ENCODE measurements at regions not wholly inside any gene's neighbourhood (a gene's known extent, or its start where the extent isn't known, plus 50 kb on each side); places are given as distances from the start of the nearest gene placed in this dataset.
"Not testable (repeated sequence)": the region's sequence is repeated elsewhere in the genome, so short reads cannot be mapped to it uniquely, and the experiment has no call there.

DNA sequence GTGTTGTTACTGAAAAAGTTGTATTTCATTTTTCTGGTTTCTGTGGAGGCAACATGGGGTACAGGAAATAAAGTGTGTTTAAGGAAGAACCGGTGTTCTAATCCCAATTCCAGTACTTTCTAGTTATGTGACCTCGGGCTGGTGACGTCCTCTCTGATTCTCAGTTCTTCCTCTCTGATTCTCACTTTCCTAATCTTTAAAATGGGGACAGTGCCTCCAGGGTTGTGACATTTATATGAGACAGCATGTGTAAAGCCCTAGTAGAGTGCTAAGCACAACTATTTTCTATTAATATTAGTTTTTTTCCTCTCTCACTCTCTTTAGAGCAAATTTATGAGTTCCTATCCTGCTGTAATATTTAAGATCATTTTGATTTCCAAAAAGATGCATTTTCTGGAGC, 50.9 kb upstream of the PTPDC1 start:
- no peak for DNase-seq (ENCODE audit: low spot score)

DNA sequence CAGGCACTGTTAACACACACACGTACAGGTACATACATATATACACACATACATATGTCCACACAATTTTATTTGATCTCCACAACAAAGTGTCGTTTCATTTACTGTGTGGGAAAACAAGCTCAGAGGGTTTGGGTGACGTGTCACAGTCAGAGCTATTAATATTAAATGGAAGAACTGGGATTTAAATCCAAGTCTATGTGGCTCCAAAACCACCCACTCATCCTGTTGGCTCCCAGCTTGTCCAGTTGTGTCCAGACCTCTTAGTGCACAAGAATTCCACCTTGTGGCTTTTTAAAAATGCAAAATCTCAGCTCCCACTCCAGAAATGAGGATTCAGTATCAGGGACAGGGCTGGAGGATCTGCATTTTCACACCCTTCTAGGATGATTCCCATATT, 52.3 kb upstream of the PTPDC1 start:
- DNase-seq (ENCODE audit: low spot score): no peak

DNA sequence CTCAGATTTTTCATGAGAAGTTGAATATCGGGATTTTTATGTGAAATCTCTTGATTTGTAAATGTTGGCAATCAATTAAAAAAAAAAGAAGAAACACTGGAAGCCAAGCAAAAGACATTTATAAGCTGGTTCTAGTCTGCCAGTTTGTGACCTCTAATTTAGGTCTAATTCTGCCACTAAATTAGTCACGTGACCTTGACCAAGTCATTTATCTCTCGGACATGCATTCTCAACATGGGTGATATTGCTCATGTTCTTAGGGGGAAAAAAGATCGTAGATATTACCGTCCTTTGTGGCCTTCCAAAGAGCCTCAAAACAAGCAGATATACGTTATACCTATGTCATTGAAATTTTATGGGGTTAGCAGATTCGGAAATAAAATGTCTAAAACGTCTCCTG, 52.9 kb upstream of the PTPDC1 start:
- DNase-seq (ENCODE audit: low spot score): no peak

- DNase-seq (ENCODE audit: low spot score): peak; percentile 87
Observed at GRCh38 chr9:94030318-94031179, 53.7 kb upstream of the PTPDC1 start.

- DNase-seq (ENCODE audit: low spot score): no peak
Observed at GRCh38 chr9:94029932-94030317, 54.3 kb upstream of the PTPDC1 start.

- DNase-seq (ENCODE audit: low spot score): no peak
Observed at GRCh38 chr9:94026816-94027215, 57.4 kb upstream of the PTPDC1 start.

DNA sequence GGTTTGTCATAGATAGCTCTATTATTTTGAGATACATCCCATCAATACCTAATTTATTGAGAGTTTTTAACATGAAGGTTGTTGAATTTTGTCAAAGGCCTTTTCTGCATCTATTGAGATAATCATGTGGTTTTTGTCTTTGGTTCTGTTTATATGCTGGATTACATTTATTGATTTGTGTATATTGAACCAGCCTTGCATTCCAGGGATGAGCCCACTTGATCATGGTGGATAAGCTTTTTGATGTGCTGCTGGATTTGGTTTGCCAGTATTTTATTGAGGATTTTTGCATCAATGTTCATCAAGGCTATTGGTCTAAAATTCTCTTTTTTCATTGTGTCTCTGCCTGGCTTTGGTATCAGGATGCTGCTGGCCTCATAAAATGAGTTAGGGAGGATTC, 61.8 kb upstream of the PTPDC1 start:
- not testable (repeated sequence) for DNase-seq (ENCODE audit: low spot score)

GRCh38 chr9:94020836-94021235, 63.4 kb upstream of the PTPDC1 start:
- not testable (repeated sequence) for DNase-seq (ENCODE audit: low spot score)

DNA sequence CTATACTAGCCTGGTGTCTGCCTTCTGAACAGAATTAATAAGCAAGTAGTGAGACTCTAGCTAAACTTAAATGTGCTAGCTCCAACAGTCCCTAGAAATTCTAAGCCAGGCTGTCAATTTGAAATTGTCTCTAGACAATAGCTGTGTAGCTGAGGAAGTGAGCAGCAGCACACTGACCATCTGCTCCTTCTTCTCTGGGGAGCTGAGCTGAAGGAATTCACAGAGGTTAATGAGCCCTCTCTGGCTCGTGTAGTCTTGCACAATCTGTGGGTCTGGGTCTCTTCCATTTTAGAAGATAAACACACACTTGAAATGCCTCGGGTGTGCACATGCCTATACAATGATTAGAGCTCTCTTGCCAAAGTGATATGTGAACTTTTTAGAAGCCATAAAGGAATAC, 63.5 kb upstream of the BARX1 start:
- no peak for DNase-seq (ENCODE audit: low spot score)

DNA sequence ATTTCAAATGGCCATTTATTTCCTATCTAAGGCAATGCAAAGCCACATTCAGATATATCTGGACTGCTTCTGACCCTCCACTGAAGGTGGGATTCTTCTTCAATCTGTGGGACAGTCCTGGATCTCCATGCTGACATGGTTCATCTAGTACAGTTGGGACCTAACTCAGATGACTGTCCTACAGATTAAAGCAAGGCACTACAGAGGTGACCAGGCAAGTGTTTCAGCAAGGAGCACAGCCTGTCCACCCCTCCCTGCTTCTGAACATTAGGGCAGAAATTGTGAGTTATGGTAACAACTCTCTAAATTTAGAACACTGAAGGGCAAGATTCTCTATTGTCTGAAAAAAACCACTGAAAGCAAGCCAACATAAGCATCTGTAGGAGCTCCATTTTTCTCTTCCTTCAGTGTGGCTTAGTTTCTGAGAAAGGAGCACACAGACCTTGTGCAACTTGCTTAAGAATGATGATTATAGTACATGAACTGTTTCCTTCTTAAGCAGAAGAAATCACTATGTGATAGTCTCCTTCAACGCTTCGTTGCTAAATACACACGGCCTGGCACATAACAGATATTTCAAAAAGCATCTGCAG, 62.9 kb upstream of the BARX1 start:
- DNase-seq (ENCODE audit: low spot score): no peak

DNA sequence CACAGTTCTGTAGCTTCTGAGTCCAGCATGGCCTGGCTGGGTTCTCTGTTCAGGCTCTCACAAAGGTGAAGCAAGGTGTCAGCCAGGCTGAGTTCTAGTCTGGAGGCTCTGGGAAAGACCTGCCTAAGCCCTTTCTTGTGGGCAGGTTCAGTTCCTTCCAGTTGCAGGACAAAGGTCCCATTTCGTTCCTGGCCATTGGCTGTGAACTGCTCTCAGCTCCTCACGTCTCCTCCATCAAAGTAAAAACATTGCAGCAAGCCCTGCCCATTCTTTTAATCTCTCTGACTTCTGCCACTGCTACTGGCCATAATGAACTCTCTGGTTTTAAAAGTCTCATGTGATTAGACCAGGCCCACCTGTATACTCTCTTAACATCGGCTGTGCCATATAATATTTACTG, 61.6 kb upstream of the BARX1 start:
- no peak for DNase-seq (ENCODE audit: low spot score)

GRCh38 chr9:94014920-94015319, 59.8 kb upstream of the BARX1 start:
- DNase-seq (ENCODE audit: low spot score): no peak

DNA sequence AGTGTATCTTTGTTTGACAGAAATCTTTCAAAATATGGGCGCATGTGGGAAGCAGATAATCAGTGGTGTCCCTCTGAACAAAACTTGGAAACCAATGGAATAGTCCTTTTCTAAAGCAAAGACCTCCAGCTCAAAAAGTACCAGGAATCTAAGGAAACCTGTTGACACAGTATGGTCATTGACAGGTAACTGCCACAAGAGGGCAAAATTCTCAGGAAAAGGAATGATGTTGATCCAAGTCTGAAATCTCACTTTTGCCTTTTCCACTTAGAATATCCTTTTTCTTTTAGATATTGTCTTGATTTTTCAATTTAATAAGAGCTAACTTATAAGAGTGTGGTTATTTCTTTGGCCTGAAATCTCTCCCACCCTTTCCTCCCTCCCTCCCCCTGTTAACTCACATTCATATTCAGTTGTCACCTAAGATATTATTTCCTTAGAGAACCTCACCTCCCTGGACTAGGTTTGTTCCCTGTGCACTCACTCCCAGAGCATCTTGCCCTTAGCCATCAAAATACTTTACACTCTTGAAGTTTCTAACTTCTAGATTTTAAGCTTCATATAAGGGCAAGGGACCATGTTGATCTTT, 59.0 kb upstream of the BARX1 start:
- DNase-seq (ENCODE audit: low spot score): no peak

DNA sequence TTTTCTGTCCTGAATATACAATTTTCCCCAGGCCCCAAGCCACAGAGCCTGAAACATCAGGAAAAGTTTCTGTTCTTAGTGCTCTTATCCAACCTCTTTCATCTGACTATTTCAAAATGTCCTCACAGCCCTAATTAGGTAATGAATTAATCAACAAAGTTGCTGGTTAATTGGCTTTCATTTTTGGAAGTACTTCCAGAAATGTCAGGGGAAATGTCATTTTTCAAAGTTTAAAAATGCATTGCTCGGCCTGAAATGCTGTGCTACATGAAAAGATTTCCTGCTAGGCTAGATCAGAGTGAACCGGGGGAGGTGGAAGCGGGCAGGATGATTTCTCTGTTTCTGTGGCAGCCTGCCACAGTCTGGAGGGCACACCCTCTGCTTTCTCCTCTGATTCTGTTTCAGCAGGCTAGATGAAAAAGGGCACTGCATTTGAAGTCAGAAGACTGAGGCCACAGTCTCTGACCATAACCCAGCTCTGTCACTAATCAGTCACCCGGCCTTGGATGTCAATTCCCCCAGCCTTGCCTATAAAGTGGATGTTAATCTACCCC, 55.9 kb upstream of the BARX1 start:
- DNase-seq (ENCODE audit: low spot score): peak; percentile 54

DNA sequence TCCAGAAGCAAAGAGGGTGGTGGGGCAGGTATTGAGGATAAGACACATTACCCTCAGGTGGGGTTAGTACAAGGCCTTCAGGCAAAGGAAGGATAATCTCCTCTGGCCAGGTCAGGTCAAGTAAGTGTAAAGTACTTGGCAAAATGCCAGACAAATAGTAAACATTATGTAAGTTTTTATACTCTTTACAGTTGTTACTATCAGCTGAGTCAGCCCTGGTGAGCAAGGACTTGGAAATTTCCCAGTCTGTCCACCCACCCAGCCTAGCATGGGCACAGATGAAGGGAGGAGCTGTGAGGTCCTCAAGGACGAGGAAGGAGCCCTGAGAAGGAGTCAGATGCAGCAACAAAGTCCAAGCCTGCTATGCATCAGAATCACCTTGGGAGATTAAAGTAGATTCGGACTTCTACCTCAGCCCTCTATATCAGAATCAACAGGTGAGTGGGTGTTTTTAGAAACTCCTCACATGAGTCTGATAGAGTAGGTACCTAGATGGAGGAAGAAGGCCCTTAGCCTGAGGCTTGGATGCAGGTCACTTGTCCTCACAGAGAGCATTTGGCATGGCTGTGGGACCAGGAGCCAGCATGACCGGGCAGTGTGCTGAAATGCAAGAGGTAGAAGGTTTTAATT, 50.2 kb upstream of the BARX1 start:
- no peak for DNase-seq (ENCODE audit: low spot score)
